Small intestine (tissue), 7 donors: ENCODE measurements at regions not wholly inside any gene's neighbourhood (a gene's known extent, or its start where the extent isn't known, plus 50 kb on each side); places are given as distances from the start of the nearest gene placed in this dataset.
A peak's percentile ranks its signal among the peaks of the same experiment; 100 is the strongest.
"Not testable (repeated sequence)": the region's sequence is repeated elsewhere in the genome, so short reads cannot be mapped to it uniquely, and the experiment has no call there.

Experiments used
- DNase-seq, 2 donors: peaks; one replicate each; pipeline versions ENCODE4 v3.0.0 to v3.0.0-alpha.2; 2013
- FAIRE-seq: peaks from 2 replicates; lab custom pipeline; 2012; peaks lifted over from hg19 to GRCh38; lab: Jason Lieb, UNC
- H3K27ac ChIP-seq, 3 donors: one replicate each; pipeline ENCODE4 v1.5.1; 2013; ENCODE audit warnings: low read length in 2 of 3, mild to moderate bottlenecking in 2 of 3, control low read depth in 1 of 3, inconsistent platforms in 1 of 3, low read depth in 1 of 3, moderate library complexity in 1 of 3
- H3K27me3 ChIP-seq, 3 donors: one replicate each; pipeline ENCODE4 v1.6.1; 2013; ENCODE audit warnings: low read length in 3 of 3, inconsistent platforms in 1 of 3; ENCODE audit not compliant: control insufficient read depth in 3 of 3, insufficient read depth in 3 of 3
- H3K36me3 ChIP-seq, 3 donors: one replicate each; pipeline ENCODE4 v1.6.1; 2013; ENCODE audit warnings: low read length in 3 of 3, inconsistent platforms in 1 of 3, low read depth in 1 of 3, mild to moderate bottlenecking in 1 of 3, moderate library complexity in 1 of 3; ENCODE audit not compliant: control insufficient read depth in 3 of 3, insufficient read depth in 2 of 3
- H3K4me1 ChIP-seq, 3 donors: one replicate each; pipeline ENCODE4 v1.6.1; 2013; ENCODE audit warnings: low read length in 2 of 3, inconsistent platforms in 1 of 3, low read depth in 1 of 3, mild to moderate bottlenecking in 1 of 3, moderate library complexity in 1 of 3; ENCODE audit not compliant: control insufficient read depth in 3 of 3, insufficient read depth in 2 of 3
- H3K4me3 ChIP-seq, 3 donors: one replicate each; pipeline ENCODE4 v1.5.1; 2013; ENCODE audit warnings: low read length in 3 of 3, control low read depth in 1 of 3, inconsistent platforms in 1 of 3, low read depth in 1 of 3, mild to moderate bottlenecking in 1 of 3, moderate library complexity in 1 of 3
- H3K9me3 ChIP-seq, 2 donors: one replicate each; pipeline ENCODE4 v1.6.1; 2013; ENCODE audit warnings: low read depth in 1 of 2, low read length in 1 of 2; ENCODE audit not compliant: control insufficient read depth in 2 of 2, insufficient read depth in 1 of 2
- WGBS, 3 donors: extraction: QIAGEN DNeasy Blood & Tissue Kit; methylation state at CpG; one replicate each; pipeline ENCODE4 v1.1.7; 2013; 5-methylcytosine and 5-hydroxymethylcytosine counted together
- donor health status: healthy with polysubstance abuse.
- donor health status: control.
- donor health status: control.
- donor health status: Bipolar disorder and iron deficiency.
- donor health status: healthy.

DNA sequence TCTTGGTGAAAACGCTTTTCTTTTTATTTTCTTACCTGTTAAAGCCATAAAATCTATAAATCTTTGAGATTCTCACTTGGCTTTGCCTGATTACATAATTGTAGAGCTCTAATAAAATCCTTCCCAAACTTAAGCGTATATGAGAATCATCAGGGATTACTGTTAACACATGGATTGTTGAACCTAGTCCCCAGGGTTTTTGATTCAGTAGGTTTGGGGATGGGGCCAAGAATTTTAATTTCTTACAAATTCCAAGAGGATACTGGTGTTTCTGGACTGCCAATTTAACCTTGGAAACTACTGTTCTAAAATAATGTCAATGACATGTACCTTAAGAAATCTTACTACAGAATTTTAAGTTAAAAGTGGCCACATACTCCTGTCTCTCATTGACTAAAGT lies 694.2 kb downstream of the BRINP3 start:
- FAIRE-seq, result no peak
- Histone ChIP-seq H3K4me1 (no peaks in the 10 kb centered on the region), H3K9me3 (no peaks in the 10 kb centered on the region), H3K27me3 (no peaks in the 10 kb centered on the region), H3K27ac (no peak overlapping the region), H3K36me3 (no peaks in the 10 kb centered on the region), H3K4me3 (no peak overlapping the region)
- no peak for DNase-seq
- WGBS, 3 donors, result 53 to 74% (median 62%) methylated on average over 2 of the region's 2 CpGs

- no peaks in the 10 kb centered on the region for H3K36me3 ChIP-seq
- FAIRE-seq (no peak), DNase-seq (no peak)
- H3K4me3 ChIP-seq, result no peak overlapping the region
- 46 to 61% (median 54%) methylated on average over 5 of the region's 5 CpGs for WGBS, 3 donors
- no peaks in the 10 kb centered on the region for H3K27me3 ChIP-seq
- no peaks in the 10 kb centered on the region for H3K9me3 ChIP-seq
- H3K4me1 ChIP-seq, result no peaks in the 10 kb centered on the region
- H3K27ac ChIP-seq, result no peak overlapping the region
These were observed 690.9 kb downstream of the BRINP3 start for GRCh38 chr1:189786761-189787160.

DNA sequence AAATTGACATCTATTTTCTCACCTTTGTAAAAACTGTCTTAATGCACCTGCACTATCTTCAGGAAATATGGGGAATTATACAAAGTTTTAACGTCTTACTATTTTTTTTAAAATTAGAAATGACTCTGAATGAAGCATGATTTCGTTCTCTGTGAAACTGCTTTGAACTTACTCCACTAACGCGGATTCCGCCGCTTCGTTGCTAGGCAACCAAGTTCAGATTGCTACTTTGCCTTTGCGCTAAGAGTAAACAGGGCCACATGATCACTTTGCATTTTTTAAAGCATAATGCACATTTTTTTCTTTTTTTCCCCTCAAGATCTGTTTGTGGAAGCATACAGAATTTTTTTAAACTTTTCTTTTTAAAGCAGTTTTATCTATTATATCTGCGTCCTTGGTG lies 690.5 kb downstream of the BRINP3 start:
- no peak for FAIRE-seq
- WGBS, 3 donors, result 45 to 57% (median 46%) methylated on average over 9 of the region's 9 CpGs

DNA sequence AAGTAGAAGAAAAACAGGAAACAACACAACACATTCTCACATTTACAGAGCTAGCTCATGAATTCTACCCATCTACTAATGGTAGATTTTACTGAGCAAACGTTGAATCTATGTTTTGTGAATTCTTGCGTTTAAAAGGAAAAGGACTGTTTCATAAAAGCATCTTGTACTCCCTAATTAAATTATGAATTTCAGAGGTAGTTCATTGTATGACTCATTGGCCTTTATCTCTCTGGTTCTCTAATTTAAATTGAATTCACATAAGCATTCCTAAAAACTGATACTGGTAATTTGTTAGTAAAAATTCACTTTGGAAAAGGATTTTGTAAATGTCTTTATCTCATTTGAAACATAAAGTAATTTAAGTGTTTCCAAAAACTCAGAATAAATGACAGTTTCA lies 687.3 kb downstream of the BRINP3 start:
- FAIRE-seq, result peak; percentile 59
- Histone ChIP-seq H3K4me1 (no peaks in the 10 kb centered on the region), H3K27ac (no peak overlapping the region), H3K4me3 (no peak overlapping the region), H3K36me3 (no peaks in the 10 kb centered on the region), H3K27me3 (no peaks in the 10 kb centered on the region), H3K9me3 (no peaks in the 10 kb centered on the region)
- 75 to 79% (median 78%) methylated on average over 2 of the region's 2 CpGs for WGBS, 3 donors
- no peak for DNase-seq

More for the DNA sequence above, 690.5 kb downstream of the BRINP3 start:
- Histone ChIP-seq H3K4me3 (no peak overlapping the region), H3K4me1 (no peaks in the 10 kb centered on the region), H3K36me3 (no peaks in the 10 kb centered on the region), H3K9me3 (no peaks in the 10 kb centered on the region), H3K27ac (no peak overlapping the region), H3K27me3 (no peaks in the 10 kb centered on the region)
- DNase-seq, result peak; percentile 1 to 16

GRCh38 chr1:189803364-189803763 lies 674.3 kb downstream of the BRINP3 start:
- Histone ChIP-seq H3K4me1 (no peaks in the 10 kb centered on the region), H3K27ac (no peak overlapping the region), H3K4me3 (no peak overlapping the region), H3K9me3 (no peaks in the 10 kb centered on the region), H3K36me3 (no peaks in the 10 kb centered on the region), H3K27me3 (no peaks in the 10 kb centered on the region)
- FAIRE-seq (no peak), DNase-seq (no peak)
- 32 to 60% (median 49%) methylated on average over 3 of the region's 3 CpGs for WGBS, 3 donors

- Histone ChIP-seq H3K27ac (no peak overlapping the region), H3K9me3 (no peaks in the 10 kb centered on the region), H3K4me1 (no peaks in the 10 kb centered on the region), H3K27me3 (no peaks in the 10 kb centered on the region), H3K4me3 (no peak overlapping the region), H3K36me3 (no peaks in the 10 kb centered on the region)
- FAIRE-seq, result no peak
- WGBS, 3 donors, result 84 to 92% (median 86%) methylated on average over 2 of the region's 2 CpGs
- no peak for DNase-seq
These were observed 673.3 kb downstream of the BRINP3 start for GRCh38 chr1:189804352-189804751.

- Histone ChIP-seq H3K27me3 (no peaks in the 10 kb centered on the region), H3K4me3 (no peak overlapping the region), H3K4me1 (no peaks in the 10 kb centered on the region), H3K27ac (no peak overlapping the region), H3K9me3 (no peaks in the 10 kb centered on the region), H3K36me3 (no peaks in the 10 kb centered on the region)
- DNase-seq (peak in 1 of 2 donors; percentile 18), FAIRE-seq (no peak)
- 11 to 45% (median 22%) methylated on average over 3 of the region's 3 CpGs for WGBS, 3 donors
These were observed 671.9 kb downstream of the BRINP3 start for GRCh38 chr1:189805735-189806134.

DNA sequence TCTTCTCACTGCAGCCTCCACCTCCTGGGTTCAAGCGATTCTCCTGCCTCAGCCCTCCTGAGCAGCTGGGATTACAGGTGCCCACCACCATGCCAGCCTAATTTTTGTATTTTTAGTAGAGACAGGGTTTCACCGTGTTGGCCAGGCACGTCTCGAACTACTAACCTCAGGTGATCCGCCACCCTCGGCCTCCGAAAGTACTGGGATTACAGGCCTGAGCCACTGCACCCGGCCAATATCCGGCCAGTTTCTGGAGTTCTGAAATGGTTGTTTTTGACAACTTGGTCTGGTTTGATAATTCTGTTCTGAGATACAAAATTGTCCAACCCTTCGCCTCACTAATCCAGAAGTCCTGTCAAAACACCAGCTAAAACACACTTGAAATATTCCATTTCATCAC lies 667.0 kb downstream of the BRINP3 start:
- H3K4me1 ChIP-seq, DNase-seq, H3K36me3 ChIP-seq, H3K9me3 ChIP-seq, H3K4me3 ChIP-seq, FAIRE-seq, H3K27ac ChIP-seq, H3K27me3 ChIP-seq: not testable (repeated sequence)
- WGBS, 3 donors, result 84 to 93% (median 93%) methylated on average over 10 of the region's 10 CpGs

GRCh38 chr1:189811960-189812359 lies 665.7 kb downstream of the BRINP3 start:
- Histone ChIP-seq H3K4me3 (no peak overlapping the region), H3K4me1 (no peaks in the 10 kb centered on the region), H3K27ac (no peak overlapping the region), H3K27me3 (no peaks in the 10 kb centered on the region), H3K36me3 (no peaks in the 10 kb centered on the region), H3K9me3 (no peaks in the 10 kb centered on the region)
- WGBS, 3 donors, result 53 to 81% (median 59%) methylated on average over 2 of the region's 2 CpGs
- FAIRE-seq, result no peak
- no peak for DNase-seq
